ENCODE measurements at regions not wholly inside any gene's neighbourhood (a gene's known extent, or its start where the extent isn't known, plus 50 kb on each side); places are given as distances from the start of the nearest gene placed in this dataset.
A peak's percentile ranks its signal among the peaks of the same experiment; 100 is the strongest.

GRCh38 chr3:22366781-22367180 is 615.8 kb upstream of the ZNF385D start:
- DNase-seq (ENCODE audit: low read depth, low spot score) = no peak
- in situ Hi-C loops (cut with HindIII; ENCODE audit: low sequenced_read_pairs) = no loop called here
- TF ChIP-seq, protein P1, sequence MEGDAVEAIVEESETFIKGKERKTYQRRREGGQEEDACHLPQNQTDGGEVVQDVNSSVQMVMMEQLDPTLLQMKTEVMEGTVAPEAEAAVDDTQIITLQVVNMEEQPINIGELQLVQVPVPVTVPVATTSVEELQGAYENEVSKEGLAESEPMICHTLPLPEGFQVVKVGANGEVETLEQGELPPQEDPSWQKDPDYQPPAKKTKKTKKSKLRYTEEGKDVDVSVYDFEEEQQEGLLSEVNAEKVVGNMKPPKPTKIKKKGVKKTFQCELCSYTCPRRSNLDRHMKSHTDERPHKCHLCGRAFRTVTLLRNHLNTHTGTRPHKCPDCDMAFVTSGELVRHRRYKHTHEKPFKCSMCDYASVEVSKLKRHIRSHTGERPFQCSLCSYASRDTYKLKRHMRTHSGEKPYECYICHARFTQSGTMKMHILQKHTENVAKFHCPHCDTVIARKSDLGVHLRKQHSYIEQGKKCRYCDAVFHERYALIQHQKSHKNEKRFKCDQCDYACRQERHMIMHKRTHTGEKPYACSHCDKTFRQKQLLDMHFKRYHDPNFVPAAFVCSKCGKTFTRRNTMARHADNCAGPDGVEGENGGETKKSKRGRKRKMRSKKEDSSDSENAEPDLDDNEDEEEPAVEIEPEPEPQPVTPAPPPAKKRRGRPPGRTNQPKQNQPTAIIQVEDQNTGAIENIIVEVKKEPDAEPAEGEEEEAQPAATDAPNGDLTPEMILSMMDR (IDR thresholded peaks at IDR 0.05; ENCODE audit: low read depth, low read length) = no peak
- H3K4me3 ChIP-seq (ENCODE audit: low read depth, low read length) = no peak overlapping the region

- TF ChIP-seq, protein P1 (IDR thresholded peaks at IDR 0.05; ENCODE audit: low read depth, low read length) = no peak
- no peak for DNase-seq (ENCODE audit: low read depth, low spot score)
- in situ Hi-C loops (cut with HindIII; ENCODE audit: low sequenced_read_pairs) = no loop called here
- H3K4me3 ChIP-seq (ENCODE audit: low read depth, low read length) = no peak overlapping the region
Measured at GRCh38 chr3:22371036-22371435, 620.0 kb upstream of the ZNF385D start.

DNA sequence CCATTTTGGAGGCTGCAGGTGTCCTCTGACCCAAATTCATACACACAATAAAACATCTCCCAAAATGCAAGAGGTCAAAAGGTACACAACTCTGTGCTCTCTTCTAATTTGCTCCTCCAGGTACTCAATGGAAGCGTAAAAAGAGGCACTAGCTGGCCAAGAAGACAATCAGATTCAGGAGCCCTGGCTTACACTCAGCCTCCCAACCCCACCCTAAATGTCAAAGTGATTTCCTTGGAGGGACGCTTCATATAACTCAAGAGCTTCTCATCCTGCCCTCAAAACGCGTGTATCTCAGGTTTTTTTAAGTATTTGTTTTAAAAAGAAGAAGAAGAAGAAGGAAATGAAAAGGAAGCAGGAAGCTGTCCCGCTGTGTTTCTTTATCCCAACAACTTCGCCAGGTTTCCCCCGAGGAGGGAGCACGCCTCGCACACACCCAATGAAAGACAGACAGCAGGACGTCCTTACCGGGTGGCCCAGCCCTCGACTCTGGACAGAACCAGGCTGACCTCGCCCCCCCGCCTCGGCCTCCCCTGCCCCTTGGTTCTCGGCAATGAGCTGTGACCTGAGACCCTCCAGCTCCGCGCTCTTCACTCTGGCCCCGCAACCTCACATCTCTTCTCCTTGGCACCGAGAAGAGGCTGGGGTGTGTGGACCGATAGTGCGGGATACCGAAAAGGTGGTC is 620.7 kb upstream of the ZNF385D start:
- no peak for DNase-seq (ENCODE audit: low read depth, low spot score)
- TF ChIP-seq, protein P1 (IDR thresholded peaks at IDR 0.05; ENCODE audit: low read depth, low read length) = no peak
- peak overlapping the region; percentile 40 for H3K4me3 ChIP-seq (ENCODE audit: low read depth, low read length)
- in situ Hi-C loops (cut with HindIII; ENCODE audit: low sequenced_read_pairs) = no loop called here

- TF ChIP-seq, protein P1 (IDR thresholded peaks at IDR 0.05; ENCODE audit: low read depth, low read length) = no peak
- in situ Hi-C loops (cut with HindIII; ENCODE audit: low sequenced_read_pairs) = no loop called here
- peak overlapping the region; percentile 40 for H3K4me3 ChIP-seq (ENCODE audit: low read depth, low read length)
- DNase-seq (ENCODE audit: low read depth, low spot score) = no peak
Measured at GRCh38 chr3:22372292-22373062, 621.5 kb upstream of the ZNF385D start.

DNA sequence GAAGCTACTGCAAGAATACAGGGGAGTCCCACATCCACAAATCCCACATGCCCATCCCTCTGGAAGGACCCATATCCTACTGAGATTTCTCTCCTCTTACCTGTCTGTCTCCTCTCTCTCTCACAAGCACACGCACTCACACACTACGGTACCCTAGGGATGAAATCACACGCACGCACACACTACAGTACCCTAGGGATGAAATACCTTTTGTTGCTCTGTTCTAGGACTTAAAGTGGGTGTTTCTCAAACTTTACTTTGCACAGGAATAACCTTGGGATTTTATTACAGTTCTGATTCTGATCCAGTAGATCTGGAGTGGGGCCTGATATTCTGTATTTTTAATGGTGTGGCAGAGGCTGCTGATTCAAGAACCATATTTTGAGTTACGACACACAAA is 622.2 kb upstream of the ZNF385D start:
- TF ChIP-seq, protein P1 (IDR thresholded peaks at IDR 0.05; ENCODE audit: low read depth, low read length) = no peak
- DNase-seq (ENCODE audit: low read depth, low spot score) = no peak
- in situ Hi-C loops (cut with HindIII; ENCODE audit: low sequenced_read_pairs) = no loop called here
- no peak overlapping the region for H3K4me3 ChIP-seq (ENCODE audit: low read depth, low read length)

- DNase-seq (ENCODE audit: low read depth, low spot score) = no peak
- TF ChIP-seq, protein P1 (IDR thresholded peaks at IDR 0.05; ENCODE audit: low read depth, low read length) = no peak
- in situ Hi-C loops (cut with HindIII; ENCODE audit: low sequenced_read_pairs) = no loop called here
- no peak overlapping the region for H3K4me3 ChIP-seq (ENCODE audit: low read depth, low read length)
Measured at GRCh38 chr3:22373827-22374226, 622.8 kb upstream of the ZNF385D start.

All from astrocyte of the spinal cord (primary cell).